Activated CD8-positive, alpha-beta memory T cell treated with anti-CD3 and anti-CD28 coated beads for 4 hours (primary cell): ENCODE measurements at regions not wholly inside any gene's neighbourhood (a gene's known extent, or its start where the extent isn't known, plus 50 kb on each side); places are given as distances from the start of the nearest gene placed in this dataset.

Source experiments
- DNase-seq, 2 donors: peaks; one replicate each; pipeline ENCODE4 v3.0.0-alpha.2; 2020; ENCODE audit warnings: low read depth in 2 of 2

- no peak for DNase-seq
Observed at GRCh38 chr1:244347942-244348341, 103.8 kb downstream of the ADSS2 start.

GRCh38 chr1:244349103-244349531 is 102.6 kb downstream of the ADSS2 start:
- DNase-seq = no peak

- no peak for DNase-seq
Observed at GRCh38 chr1:244349581-244350001, 102.1 kb downstream of the ADSS2 start.

- no peak for DNase-seq
Observed at GRCh38 chr1:244350027-244350426, 101.7 kb downstream of the ADSS2 start.

- DNase-seq = no peak
Observed at GRCh38 chr1:244352156-244352830, 99.4 kb downstream of the ADSS2 start.

GRCh38 chr1:244353551-244354091 is 98.1 kb downstream of the ADSS2 start:
- DNase-seq = no peak

- DNase-seq = no peak
Observed at GRCh38 chr1:244354810-244355278, 96.9 kb downstream of the ADSS2 start.

GRCh38 chr1:244356376-244356775 is 95.3 kb downstream of the ADSS2 start:
- no peak for DNase-seq
